Breast epithelium (tissue), 4 donors: ENCODE measurements at regions not wholly inside any gene's neighbourhood (a gene's known extent, or its start where the extent isn't known, plus 50 kb on each side); places are given as distances from the start of the nearest gene placed in this dataset.

Experiments
- DNase-seq, 2 donors: peaks; one replicate each; pipeline ENCODE4 v3.0.0-alpha.2; 2019; ENCODE audit warnings: low spot score in 2 of 2
- H3K27ac ChIP-seq, 2 donors: fragments of 200-600 bp; sonication (generic) in 1 of 2; one replicate each; pipeline ENCODE4 v1.5.1; 2016 to 2019; ENCODE audit warnings: mild to moderate bottlenecking in 1 of 2
- H3K27me3 ChIP-seq, 2 donors: fragments of 200-600 bp; sonication (generic) in 1 of 2; one replicate each; pipeline versions ENCODE4 v1.5.1 to v1.6.0; 2017 to 2019; ENCODE audit warnings: control low read depth in 1 of 2, mild to moderate bottlenecking in 1 of 2
- H3K36me3 ChIP-seq: fragments of 200-600 bp; one replicate; pipeline ENCODE4 v1.5.1; 2019
- H3K4me1 ChIP-seq, 2 donors: fragments of 200-600 bp; sonication (generic); one replicate each; pipeline ENCODE4 v1.5.1; 2016 to 2019; ENCODE audit warnings: control low read depth in 1 of 2
- H3K4me3 ChIP-seq, 3 donors: fragments of 200-600 bp; sonication (generic); 1 replicate in 2 of 3; 2 replicates in 1 of 3; pipeline ENCODE4 v1.5.1; 2016 to 2019; ENCODE audit warnings: mild to moderate bottlenecking in 3 of 3, moderate library complexity in 2 of 3
- H3K9me3 ChIP-seq, 2 donors: fragments of 200-600 bp; sonication (generic) in 1 of 2; one replicate each; pipeline ENCODE4 v1.5.1; 2016 to 2019; ENCODE audit warnings: control low read depth in 1 of 2
- POLR2A ChIP-seq: fragments of 450-650 bp; IDR thresholded peaks from one replicate; pipeline ENCODE4 v1.6.1; 2016; ENCODE audit warnings: antibody characterized with exemption, mild to moderate bottlenecking, moderate library complexity
- POLR2AphosphoS5 ChIP-seq, 3 donors: sonication (generic); formaldehyde crosslinking; IDR thresholded peaks; one replicate each; pipeline ENCODE4 v1.6.1; 2017; ENCODE audit warnings: antibody characterized with exemption in 3 of 3
- intact Hi-C: fragments of 100-400 bp; cut with DNase I; formaldehyde crosslinking; loops from one replicate; pipeline ENCODE4 v1.15.1; 2023; ENCODE audit warnings: low total_unique reads
- TF ChIP-seq, protein P1 (sequence below), 3 donors: fragments of 450-650 bp; IDR thresholded peaks; one replicate each; pipeline ENCODE4 v1.5.1; 2016 to 2017; ENCODE audit warnings: antibody characterized with exemption in 3 of 3, mild to moderate bottlenecking in 3 of 3, moderate library complexity in 3 of 3

DNA sequence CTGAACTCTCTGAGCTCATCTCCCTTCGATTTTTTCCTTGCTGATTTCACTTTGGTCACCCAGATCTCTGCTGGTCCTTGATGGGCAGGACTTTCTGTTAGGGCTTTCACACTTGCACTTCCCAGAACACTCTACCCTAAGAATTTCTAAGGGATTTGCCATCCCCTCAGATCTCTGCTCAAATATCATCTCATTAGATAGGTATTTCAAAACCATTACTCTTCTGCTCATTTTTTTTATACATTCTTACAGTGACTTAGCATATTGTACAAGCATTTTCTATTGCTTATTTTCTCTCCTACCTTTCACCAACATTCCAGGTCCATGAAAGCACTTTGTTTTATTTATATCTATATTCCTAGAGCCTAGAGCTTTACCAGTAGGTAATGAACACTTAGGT, 913.3 kb downstream of the PDHA2 start:
- H3K4me3 ChIP-seq: no peak overlapping the region
- intact Hi-C loops: no loop called here
- H3K27me3 ChIP-seq: no peaks in the 10 kb centered on the region
- no peak overlapping the region for H3K27ac ChIP-seq
- H3K36me3 ChIP-seq: no peaks in the 10 kb centered on the region
- DNase-seq: no peak
- H3K9me3 ChIP-seq: no peaks in the 10 kb centered on the region
- H3K4me1 ChIP-seq: no peaks in the 10 kb centered on the region
- TF ChIP-seq, protein P1, sequence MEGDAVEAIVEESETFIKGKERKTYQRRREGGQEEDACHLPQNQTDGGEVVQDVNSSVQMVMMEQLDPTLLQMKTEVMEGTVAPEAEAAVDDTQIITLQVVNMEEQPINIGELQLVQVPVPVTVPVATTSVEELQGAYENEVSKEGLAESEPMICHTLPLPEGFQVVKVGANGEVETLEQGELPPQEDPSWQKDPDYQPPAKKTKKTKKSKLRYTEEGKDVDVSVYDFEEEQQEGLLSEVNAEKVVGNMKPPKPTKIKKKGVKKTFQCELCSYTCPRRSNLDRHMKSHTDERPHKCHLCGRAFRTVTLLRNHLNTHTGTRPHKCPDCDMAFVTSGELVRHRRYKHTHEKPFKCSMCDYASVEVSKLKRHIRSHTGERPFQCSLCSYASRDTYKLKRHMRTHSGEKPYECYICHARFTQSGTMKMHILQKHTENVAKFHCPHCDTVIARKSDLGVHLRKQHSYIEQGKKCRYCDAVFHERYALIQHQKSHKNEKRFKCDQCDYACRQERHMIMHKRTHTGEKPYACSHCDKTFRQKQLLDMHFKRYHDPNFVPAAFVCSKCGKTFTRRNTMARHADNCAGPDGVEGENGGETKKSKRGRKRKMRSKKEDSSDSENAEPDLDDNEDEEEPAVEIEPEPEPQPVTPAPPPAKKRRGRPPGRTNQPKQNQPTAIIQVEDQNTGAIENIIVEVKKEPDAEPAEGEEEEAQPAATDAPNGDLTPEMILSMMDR (IDR thresholded peaks at IDR 0.05): no peak
- TF ChIP-seq POLR2AphosphoS5 (IDR thresholded peaks at IDR 0.05) (no peak), POLR2A (no peak)

DNA sequence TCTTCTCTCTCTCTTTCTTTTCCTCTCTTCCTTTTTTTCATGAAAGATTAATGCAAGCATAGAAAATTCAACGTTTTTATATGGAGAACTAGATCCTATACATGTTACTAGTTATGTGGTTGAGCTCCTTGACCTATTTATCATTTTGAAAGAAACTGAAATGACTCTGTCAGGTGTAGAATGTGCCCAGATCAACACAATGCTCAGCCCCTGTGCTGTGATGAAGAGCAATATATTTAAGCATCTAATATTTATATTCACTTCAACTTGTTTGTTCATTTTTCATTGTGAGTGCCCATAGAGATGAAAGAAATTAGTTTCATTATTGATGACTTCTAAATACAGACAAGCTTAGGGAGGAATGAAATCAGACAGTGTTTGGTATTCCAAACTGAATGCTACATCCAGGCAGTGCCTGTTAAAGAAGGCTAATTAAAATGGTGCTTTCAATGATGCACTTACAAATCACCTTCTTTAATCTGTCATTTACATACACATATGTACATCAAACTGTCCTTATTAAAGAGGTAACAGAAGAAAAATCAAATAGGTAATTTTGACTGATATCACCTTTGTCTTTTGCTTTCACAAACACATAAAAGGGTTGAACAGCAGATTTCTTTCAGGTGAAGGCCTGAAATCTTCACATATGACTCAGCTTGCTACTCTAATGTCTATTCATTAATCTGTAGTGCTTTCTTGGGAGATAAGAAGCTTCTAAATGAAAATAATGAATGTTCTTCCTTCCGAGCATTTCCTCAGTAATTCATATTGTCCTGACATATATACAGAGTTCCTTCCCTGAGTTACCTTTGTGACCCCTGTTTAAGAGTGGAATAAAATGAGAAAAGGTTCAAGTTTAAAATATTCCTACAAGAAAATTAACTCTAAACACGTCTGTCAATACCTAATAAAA, 915.9 kb downstream of the PDHA2 start:
- H3K4me3 ChIP-seq: no peak overlapping the region
- no peak for TF ChIP-seq POLR2A
- TF ChIP-seq, protein P1 (IDR thresholded peaks at IDR 0.05): no peak
- no peak for TF ChIP-seq POLR2AphosphoS5 (IDR thresholded peaks at IDR 0.05)
- H3K27me3 ChIP-seq: no peaks in the 10 kb centered on the region
- DNase-seq: no peak
- no peaks in the 10 kb centered on the region for H3K9me3 ChIP-seq
- no peaks in the 10 kb centered on the region for H3K36me3 ChIP-seq
- intact Hi-C loops: no loop called here
- H3K4me1 ChIP-seq: no peaks in the 10 kb centered on the region
- no peak overlapping the region for H3K27ac ChIP-seq

- no peaks in the 10 kb centered on the region for H3K4me1 ChIP-seq
- H3K36me3 ChIP-seq: no peaks in the 10 kb centered on the region
- intact Hi-C loops: no loop called here
- no peak for DNase-seq
- TF ChIP-seq, protein P1 (IDR thresholded peaks at IDR 0.05): no peak
- no peak for TF ChIP-seq POLR2AphosphoS5 (IDR thresholded peaks at IDR 0.05)
- TF ChIP-seq POLR2A: no peak
- no peak overlapping the region for H3K27ac ChIP-seq
- no peak overlapping the region for H3K4me3 ChIP-seq
- no peaks in the 10 kb centered on the region for H3K9me3 ChIP-seq
- H3K27me3 ChIP-seq: no peaks in the 10 kb centered on the region
These were observed 916.7 kb downstream of the PDHA2 start for GRCh38 chr4:96756584-96756983.

- Histone ChIP-seq H3K36me3 (no peaks in the 10 kb centered on the region), H3K4me1 (no peaks in the 10 kb centered on the region), H3K9me3 (no peaks in the 10 kb centered on the region), H3K27ac (no peak overlapping the region), H3K27me3 (no peaks in the 10 kb centered on the region), H3K4me3 (no peak overlapping the region)
- no peak for DNase-seq
- intact Hi-C loops: no loop called here
- TF ChIP-seq, protein P1 (IDR thresholded peaks at IDR 0.05): no peak
- TF ChIP-seq POLR2AphosphoS5 (IDR thresholded peaks at IDR 0.05) (no peak), POLR2A (no peak)
These were observed 923.7 kb downstream of the PDHA2 start for GRCh38 chr4:96763546-96763945.

- no peaks in the 10 kb centered on the region for H3K36me3 ChIP-seq
- H3K27me3 ChIP-seq: no peaks in the 10 kb centered on the region
- no peaks in the 10 kb centered on the region for H3K9me3 ChIP-seq
- H3K4me1 ChIP-seq: no peaks in the 10 kb centered on the region
- H3K4me3 ChIP-seq: no peak overlapping the region
- intact Hi-C loops: no loop called here
- DNase-seq: no peak
- no peak overlapping the region for H3K27ac ChIP-seq
- no peak for TF ChIP-seq POLR2AphosphoS5 (IDR thresholded peaks at IDR 0.05)
- TF ChIP-seq, protein P1 (IDR thresholded peaks at IDR 0.05): no peak
These were observed 926.5 kb downstream of the PDHA2 start for GRCh38 chr4:96766359-96766758.
